Ascending aorta (tissue), 2 donors: ENCODE measurements at regions not wholly inside any gene's neighbourhood (a gene's known extent, or its start where the extent isn't known, plus 50 kb on each side); places are given as distances from the start of the nearest gene placed in this dataset.

Experiments used
- DNase-seq, 2 donors: peaks; one replicate each; pipeline ENCODE4 v3.0.0-alpha.2; 2019; ENCODE audit warnings: low spot score in 2 of 2
- H3K27ac ChIP-seq, 2 donors: fragments of 200-600 bp; sonication (generic); one replicate each; pipeline ENCODE4 v1.5.1; 2016 to 2017; ENCODE audit warnings: mild to moderate bottlenecking in 1 of 2
- H3K27me3 ChIP-seq: fragments of 200-600 bp; sonication (generic); one replicate; pipeline ENCODE4 v1.5.1; 2017
- H3K36me3 ChIP-seq, 2 donors: fragments of 200-600 bp; sonication (generic); one replicate each; pipeline ENCODE4 v1.5.1; 2016
- H3K4me1 ChIP-seq, 2 donors: fragments of 200-600 bp; sonication (generic); one replicate each; pipeline ENCODE4 v1.5.1; 2016 to 2017; ENCODE audit warnings: mild to moderate bottlenecking in 1 of 2
- H3K4me3 ChIP-seq, 2 donors: fragments of 200-600 bp; sonication (generic); one replicate each; pipeline ENCODE4 v1.5.1; 2016 to 2017; ENCODE audit warnings: mild to moderate bottlenecking in 1 of 2
- H3K9me3 ChIP-seq, 2 donors: fragments of 200-600 bp; sonication (generic); one replicate each; pipeline ENCODE4 v1.5.1; 2016
- intact Hi-C: fragments of 100-400 bp; cut with DNase I; formaldehyde crosslinking; loops from one replicate; pipeline ENCODE4 v1.15.1; 2023
- TF ChIP-seq, protein P1 (sequence below), 3 experiments: fragments of 200-600 bp in 2 of 3; fragments of 450-650 bp in 1 of 3; sonication (generic) in 2 of 3; IDR thresholded peaks; one replicate each; pipeline ENCODE4 v1.5.1; 2016 to 2019; ENCODE audit warnings: antibody characterized with exemption in 3 of 3, mild to moderate bottlenecking in 1 of 3, moderate library complexity in 1 of 3

DNA sequence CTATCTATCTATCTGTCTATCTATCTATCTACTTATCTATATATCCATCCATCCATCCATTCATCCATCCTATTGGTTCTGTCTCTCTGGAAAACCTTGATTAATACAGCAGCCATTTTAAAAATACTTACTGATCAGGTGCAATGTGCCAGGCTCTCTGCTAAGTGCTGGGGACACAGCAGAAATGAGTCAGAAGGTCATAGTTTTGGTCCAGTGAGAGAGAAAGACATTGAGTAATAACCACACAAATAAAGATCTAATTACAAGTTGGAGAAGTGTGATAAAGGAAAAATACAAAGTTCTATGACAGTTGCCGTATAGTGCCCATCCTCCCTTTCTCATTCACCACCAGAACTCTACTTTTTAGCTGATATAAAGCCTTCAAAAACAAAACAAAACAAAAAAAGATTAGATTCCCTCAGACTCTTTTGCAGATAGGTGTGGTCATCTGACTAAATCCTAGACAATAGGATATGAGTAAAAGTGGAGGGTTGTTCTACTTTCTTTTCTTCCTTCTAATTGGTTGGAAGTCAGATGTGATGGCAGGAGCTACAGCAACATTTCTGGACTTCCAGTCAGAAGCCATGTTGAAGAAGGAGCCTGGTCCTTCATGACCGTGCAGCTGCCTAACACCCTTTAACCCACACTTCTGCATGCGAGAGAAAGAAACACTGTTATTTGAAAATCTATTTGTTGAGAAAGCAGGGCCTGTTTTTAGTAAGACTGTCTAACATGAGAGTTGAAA is 72.0 kb upstream of the TOX3 start:
- Histone ChIP-seq H3K27ac (no peak overlapping the region), H3K9me3 (no peaks in the 10 kb centered on the region), H3K36me3 (no peaks in the 10 kb centered on the region), H3K4me3 (no peak overlapping the region), H3K27me3 (no peaks in the 10 kb centered on the region), H3K4me1 (no peaks in the 10 kb centered on the region)
- TF ChIP-seq, protein P1, sequence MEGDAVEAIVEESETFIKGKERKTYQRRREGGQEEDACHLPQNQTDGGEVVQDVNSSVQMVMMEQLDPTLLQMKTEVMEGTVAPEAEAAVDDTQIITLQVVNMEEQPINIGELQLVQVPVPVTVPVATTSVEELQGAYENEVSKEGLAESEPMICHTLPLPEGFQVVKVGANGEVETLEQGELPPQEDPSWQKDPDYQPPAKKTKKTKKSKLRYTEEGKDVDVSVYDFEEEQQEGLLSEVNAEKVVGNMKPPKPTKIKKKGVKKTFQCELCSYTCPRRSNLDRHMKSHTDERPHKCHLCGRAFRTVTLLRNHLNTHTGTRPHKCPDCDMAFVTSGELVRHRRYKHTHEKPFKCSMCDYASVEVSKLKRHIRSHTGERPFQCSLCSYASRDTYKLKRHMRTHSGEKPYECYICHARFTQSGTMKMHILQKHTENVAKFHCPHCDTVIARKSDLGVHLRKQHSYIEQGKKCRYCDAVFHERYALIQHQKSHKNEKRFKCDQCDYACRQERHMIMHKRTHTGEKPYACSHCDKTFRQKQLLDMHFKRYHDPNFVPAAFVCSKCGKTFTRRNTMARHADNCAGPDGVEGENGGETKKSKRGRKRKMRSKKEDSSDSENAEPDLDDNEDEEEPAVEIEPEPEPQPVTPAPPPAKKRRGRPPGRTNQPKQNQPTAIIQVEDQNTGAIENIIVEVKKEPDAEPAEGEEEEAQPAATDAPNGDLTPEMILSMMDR (IDR thresholded peaks at IDR 0.05) = no peak
- no peak for DNase-seq
- intact Hi-C loops = no loop called here

DNA sequence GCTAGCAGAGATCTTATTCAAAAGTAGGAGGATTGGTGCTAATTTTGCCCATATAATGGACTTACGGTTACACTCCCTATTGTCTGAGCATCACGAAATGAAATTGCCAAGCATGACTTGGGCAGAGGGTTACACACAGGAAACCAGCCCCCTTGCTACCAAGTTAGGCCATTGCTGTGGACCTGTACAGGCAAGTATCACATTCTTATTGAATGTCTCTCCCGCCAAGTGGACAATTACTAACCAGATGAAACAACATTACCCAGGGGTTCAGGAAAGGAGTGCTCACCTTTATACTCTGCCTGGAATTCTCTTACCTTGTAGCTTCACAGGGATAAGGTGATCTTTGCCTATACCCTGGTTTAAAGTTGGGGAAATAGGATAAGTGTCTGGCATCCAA is 70.6 kb upstream of the TOX3 start:
- no peak for DNase-seq
- no peaks in the 10 kb centered on the region for H3K27me3 ChIP-seq
- intact Hi-C loops = no loop called here
- H3K4me1 ChIP-seq = no peaks in the 10 kb centered on the region
- H3K36me3 ChIP-seq = no peaks in the 10 kb centered on the region
- no peak overlapping the region for H3K27ac ChIP-seq
- H3K9me3 ChIP-seq = no peaks in the 10 kb centered on the region
- H3K4me3 ChIP-seq = no peak overlapping the region
- TF ChIP-seq, protein P1 (IDR thresholded peaks at IDR 0.05) = no peak

DNA sequence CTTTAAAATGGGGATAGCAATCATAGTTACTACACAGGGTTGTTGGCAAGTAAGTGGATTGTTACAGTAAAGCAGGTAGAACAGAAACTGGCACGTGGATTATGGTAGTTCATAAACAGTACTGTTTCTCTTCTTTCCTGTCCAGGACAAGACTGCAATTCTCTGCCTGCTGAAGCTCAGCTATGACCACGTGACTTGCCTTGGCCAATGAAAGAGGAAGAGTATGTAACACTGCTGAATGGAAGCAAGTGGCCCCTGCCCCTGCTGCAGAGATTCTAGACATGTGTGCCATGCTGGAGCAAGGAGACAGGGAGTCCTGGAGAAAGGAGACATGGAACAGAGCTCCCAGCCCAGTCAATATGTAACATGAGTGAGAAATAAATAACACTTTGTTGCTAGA is 66.6 kb upstream of the TOX3 start:
- Histone ChIP-seq H3K36me3 (no peaks in the 10 kb centered on the region), H3K9me3 (no peaks in the 10 kb centered on the region), H3K4me1 (no peaks in the 10 kb centered on the region), H3K27me3 (no peaks in the 10 kb centered on the region), H3K4me3 (no peak overlapping the region), H3K27ac (no peak overlapping the region)
- TF ChIP-seq, protein P1 (IDR thresholded peaks at IDR 0.05) = no peak
- DNase-seq = no peak
- intact Hi-C loops = no loop called here

DNA sequence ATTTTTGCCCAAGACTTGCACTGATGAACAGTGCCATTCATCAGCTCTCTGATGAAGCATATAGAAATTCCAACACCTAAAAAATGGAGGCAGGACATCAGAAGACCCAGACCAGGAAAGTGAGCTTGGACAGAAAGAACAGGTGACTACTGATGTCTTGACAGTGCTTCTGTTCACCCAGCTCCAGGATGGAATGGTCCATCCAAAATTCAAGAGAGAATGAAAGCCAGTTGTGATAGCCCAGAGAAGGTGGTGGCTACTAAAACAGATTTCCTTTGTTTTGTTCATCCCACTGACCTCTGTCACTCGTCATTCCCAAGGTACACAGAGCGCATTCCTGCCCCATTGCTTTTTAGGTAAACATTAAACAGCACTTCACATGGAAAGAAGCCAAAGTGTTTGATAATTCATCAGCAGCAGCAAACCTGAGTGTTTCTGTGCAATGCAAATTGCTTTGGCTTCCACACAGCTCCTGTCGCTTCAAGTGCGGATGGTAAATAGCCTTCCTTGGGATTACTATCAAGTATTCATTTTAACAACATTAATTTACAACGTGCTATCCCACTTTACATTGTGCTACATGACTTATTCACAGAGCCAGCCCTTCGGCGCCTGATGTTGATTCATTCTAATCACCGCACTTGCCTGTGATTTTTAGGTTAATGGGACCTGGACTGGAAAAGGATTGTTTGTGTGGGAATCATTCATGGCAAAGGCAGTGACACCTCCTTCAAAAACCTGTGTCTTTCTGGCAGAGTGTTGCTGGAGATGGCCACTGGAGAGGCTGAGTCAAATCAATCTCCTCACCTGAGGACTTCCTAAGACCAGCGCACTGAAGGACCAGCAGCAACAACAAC is 65.1 kb upstream of the TOX3 start:
- H3K27ac ChIP-seq = no peak overlapping the region
- no peaks in the 10 kb centered on the region for H3K4me1 ChIP-seq
- no peaks in the 10 kb centered on the region for H3K9me3 ChIP-seq
- no peak for DNase-seq
- H3K27me3 ChIP-seq = no peaks in the 10 kb centered on the region
- H3K36me3 ChIP-seq = no peaks in the 10 kb centered on the region
- TF ChIP-seq, protein P1 (IDR thresholded peaks at IDR 0.05) = no peak
- intact Hi-C loops = no loop called here
- H3K4me3 ChIP-seq = no peak overlapping the region

DNA sequence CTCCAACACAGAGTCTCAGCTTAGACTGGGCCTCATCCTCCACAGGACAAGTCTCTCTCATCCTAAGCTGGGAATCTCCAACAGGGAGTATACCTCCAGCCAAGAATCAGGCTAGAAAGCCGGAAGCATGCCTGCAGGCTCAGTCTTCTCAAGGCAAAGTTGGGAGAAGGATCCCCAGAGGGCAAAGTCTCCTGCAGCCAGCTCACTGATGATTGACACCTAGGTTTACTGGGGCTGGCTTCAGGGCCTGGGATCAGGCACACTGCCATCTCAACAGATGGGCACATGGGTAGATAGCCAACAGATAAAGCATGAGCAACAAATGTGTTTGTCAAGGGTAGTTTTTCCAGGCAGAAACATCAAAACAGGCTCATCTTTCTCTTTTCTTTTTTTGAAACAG is 56.1 kb upstream of the TOX3 start:
- Histone ChIP-seq H3K4me3 (no peak overlapping the region), H3K27me3 (no peaks in the 10 kb centered on the region), H3K27ac (no peak overlapping the region), H3K36me3 (no peaks in the 10 kb centered on the region), H3K9me3 (no peaks in the 10 kb centered on the region), H3K4me1 (no peaks in the 10 kb centered on the region)
- intact Hi-C loops = no loop called here
- DNase-seq = no peak
- TF ChIP-seq, protein P1 (IDR thresholded peaks at IDR 0.05) = no peak
